KBM-7 (cell line): ENCODE measurements at regions not wholly inside any gene's neighbourhood (a gene's known extent, or its start where the extent isn't known, plus 50 kb on each side); places are given as distances from the start of the nearest gene placed in this dataset.

Experiments
- DNase-seq: peaks from one replicate; pipeline ENCODE4 v3.0.0-alpha.2; 2015
- in situ Hi-C: fragments of 300-500 bp; cut with MboI; formaldehyde crosslinking; loops from 2 replicates; pipeline ENCODE4 v1.14.3; 2020; ENCODE audit warnings: low sequenced_read_pairs, low pct_unique_long_range_greater_than_20kb, mixed read lengths

- in situ Hi-C loops, result no loop called here
- DNase-seq, result no peak
These were observed 1360.1 kb upstream of the CELF2 start for GRCh38 chr10:9657530-9657929.

GRCh38 chr10:9668411-9668810 lies 1349.3 kb upstream of the CELF2 start:
- no peak for DNase-seq
- in situ Hi-C loops, result no loop called here

- in situ Hi-C loops, result no loop called here
- no peak for DNase-seq
These were observed 1346.8 kb upstream of the CELF2 start for GRCh38 chr10:9670911-9671310.

DNA sequence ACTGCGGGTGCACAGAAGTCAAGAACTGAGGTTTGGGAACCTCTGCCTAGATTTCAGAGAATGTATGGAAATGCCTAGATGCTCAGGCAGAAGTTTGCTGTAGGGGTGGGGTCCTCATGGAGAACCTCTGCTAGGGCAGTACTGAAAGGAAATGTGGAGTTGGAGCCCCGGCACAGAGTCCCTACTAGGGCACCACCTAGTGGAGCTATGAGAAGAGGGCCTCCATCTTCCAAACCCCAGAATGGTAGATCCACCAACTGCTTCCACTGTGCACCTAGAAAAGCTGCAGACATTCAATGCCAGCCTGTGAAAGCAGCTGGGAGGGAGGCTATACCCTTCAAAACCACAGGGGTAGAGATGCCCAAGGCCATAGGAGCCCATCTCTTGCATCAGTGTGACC lies 1336.0 kb upstream of the CELF2 start:
- peak; percentile 6 for DNase-seq

DNA sequence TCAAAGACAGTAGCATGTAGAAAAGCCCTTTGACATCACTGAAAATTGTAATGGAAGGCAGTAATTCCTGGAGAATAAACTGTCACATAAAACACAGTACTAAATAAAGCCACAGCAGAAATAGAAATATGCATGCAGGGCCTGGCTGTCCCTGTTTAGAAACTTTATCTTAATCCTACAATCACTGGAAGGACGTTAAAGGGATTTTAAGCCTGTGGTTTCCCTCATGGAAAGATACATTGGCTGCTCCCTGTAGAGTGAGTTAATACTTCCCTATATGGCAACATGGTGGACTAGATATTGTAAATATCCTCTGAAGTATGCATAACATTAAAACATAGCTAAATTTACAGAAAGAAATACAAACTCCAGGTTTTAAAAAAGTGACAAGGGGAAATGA lies 1334.9 kb upstream of the CELF2 start:
- DNase-seq, result no peak
- in situ Hi-C loops, result no loop called here

More for the DNA sequence above, 1336.0 kb upstream of the CELF2 start:
- in situ Hi-C loops, result no loop called here

DNA sequence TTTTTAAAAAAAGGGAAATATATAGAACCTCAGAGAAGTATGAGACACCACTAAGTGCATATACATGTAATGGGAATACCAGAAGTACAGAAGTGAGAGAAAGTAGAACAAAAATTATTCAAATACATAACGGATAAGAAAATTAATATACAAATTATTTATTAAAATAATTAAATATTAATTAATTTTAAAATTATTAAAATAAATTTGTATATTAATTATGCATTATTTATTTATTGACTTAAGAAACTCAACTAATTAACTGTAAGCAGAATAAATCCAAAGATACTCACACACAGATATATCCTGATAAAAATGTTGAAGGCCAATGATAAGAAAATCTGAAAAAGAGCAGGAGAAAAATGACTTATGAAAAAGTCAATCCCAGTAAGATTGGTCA lies 1333.5 kb upstream of the CELF2 start:
- in situ Hi-C loops, result no loop called here
- no peak for DNase-seq

- in situ Hi-C loops, result no loop called here
- no peak for DNase-seq
These were observed 1332.1 kb upstream of the CELF2 start for GRCh38 chr10:9685596-9685995.

GRCh38 chr10:9688711-9689110 lies 1329.0 kb upstream of the CELF2 start:
- no peak for DNase-seq
- in situ Hi-C loops, result no loop called here

DNA sequence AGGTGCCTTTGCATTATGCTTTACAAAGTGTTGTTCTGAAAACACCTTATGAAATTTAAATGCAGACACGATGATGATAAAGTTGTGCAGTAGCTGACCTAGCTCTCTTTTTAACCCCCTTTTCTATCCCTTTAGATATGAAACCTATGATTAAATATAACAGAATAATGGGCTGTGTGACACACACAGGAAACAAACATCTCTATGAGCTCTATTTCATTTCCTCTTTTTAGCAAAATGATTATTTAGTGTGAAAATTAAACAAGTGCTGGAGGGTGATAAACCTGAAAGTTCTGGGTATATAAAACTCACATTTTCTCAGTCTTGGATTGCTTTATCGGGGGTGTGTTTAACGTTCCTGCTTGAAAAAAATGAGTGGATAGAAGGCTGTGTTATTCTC lies 1310.5 kb upstream of the CELF2 start:
- no peak for DNase-seq
- in situ Hi-C loops, result no loop called here

- DNase-seq, result no peak
- in situ Hi-C loops, result no loop called here
These were observed 1307.8 kb upstream of the CELF2 start for GRCh38 chr10:9709849-9710248.

GRCh38 chr10:9712393-9712792 lies 1305.3 kb upstream of the CELF2 start:
- in situ Hi-C loops, result no loop called here
- no peak for DNase-seq

- no peak for DNase-seq
- in situ Hi-C loops, result no loop called here
These were observed 1298.4 kb upstream of the CELF2 start for GRCh38 chr10:9719246-9719645.

DNA sequence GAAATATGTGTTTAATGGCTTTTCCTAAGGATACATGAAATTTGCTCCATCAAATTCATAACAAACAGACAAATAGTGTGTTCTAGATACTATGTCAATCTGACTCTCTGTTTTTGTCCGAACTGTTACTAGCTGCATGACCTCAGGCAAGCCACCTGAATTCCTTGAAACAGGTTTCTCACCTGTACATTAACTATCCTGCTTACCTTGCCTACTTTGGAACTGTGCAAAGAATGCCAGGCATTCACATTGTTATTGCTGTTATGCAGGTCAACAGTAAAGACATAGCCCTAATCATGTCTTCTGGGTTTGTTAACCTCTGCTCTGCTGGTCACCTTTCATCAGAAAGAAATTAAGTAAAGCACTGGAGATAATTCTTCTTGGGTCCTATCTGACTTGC lies 1283.9 kb upstream of the CELF2 start:
- in situ Hi-C loops, result no loop called here
- DNase-seq, result no peak

DNA sequence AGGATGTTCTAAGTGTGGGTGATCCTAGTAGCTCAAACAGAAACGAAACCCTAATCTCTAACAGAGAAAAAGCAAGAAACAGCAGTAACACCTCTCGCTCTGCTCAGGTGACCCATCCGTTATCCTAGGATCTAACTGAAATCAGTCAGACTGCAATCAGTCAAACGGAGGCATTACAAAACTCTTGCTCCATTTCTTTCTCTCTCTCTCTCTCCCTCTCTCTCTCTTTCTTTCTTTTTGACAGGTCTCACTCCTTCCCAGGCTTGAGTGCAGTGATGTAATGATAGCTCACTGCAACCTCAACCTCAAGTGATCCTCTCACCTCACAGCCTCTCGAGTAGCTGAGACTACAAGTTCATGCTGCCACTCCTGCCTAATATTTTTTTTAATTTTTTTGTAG lies 1283.5 kb upstream of the CELF2 start:
- no peak for DNase-seq
- in situ Hi-C loops, result no loop called here

DNA sequence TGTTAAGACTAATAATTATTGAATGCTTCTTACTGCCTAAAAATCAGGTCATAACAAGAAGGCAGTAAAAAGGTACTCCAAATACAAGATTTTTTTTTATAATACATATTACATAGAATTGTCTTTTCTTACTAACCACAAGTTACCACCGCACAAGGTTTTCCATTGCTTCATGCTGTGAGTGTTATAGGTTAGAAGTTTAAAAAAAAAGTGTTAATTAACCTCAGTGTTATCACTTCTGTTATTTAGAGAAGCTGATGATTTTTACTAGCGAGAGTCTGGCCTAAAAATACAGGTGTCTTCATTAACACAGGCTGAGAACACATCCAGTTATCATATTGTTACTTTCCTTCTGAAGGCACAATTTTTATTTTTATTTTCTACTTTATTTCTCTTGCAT lies 1281.9 kb upstream of the CELF2 start:
- no peak for DNase-seq
- in situ Hi-C loops, result no loop called here

GRCh38 chr10:9743639-9744038 lies 1274.0 kb upstream of the CELF2 start:
- in situ Hi-C loops, result no loop called here
- DNase-seq, result no peak

- in situ Hi-C loops, result no loop called here
- DNase-seq, result no peak
These were observed 1272.5 kb upstream of the CELF2 start for GRCh38 chr10:9745158-9745557.

DNA sequence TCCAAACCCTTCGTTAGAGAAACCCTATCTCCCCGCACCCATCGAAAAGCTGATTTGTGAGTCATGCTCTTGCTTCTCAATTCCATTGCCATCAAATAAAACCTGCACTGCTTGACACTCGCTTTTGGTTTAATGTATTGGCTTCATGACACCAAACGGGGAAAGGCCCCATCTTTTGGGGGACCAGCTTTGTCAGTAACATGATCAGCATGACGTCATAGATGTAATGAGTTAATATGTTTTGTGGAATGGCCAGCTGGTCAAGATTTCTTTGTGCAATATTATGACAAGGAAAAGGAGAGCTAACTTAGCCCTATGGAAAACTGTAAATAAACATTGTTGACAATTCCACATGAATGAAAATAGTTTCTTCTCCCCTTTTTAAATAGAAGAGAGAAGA lies 1260.5 kb upstream of the CELF2 start:
- in situ Hi-C loops, result no loop called here
- DNase-seq, result no peak

- in situ Hi-C loops, result no loop called here
- DNase-seq, result no peak
These were observed 1258.1 kb upstream of the CELF2 start for GRCh38 chr10:9759596-9759995.

DNA sequence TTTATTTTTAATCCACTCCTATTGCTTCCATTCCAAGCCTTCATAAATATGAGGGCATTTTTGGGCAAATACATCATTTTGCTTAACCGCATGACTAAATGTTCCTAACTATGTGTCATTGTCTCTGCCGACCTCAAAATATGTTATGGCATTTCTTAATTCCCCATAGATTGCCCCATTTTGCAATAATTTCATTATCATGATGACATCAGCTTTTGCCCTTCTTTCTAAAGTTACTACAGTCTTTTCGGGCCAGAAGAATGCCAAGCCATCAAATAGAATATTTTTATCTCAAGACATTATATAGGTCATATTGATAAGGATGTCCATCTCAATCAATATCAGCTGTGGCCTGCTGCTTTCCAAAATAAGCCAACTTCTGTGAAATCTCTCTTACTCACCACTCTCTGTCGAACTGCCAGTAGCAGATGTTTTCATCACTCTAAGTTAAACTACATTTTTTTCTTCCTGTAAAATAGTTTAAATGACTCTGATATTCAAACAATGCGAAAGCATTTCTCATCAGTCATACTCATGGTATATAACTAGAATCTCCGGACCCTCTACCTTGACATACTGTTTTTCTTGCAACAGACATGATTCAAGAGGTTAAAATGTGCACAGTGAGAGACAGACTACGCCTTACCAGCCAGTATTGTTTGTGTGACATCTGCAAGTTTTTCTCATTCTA lies 1254.6 kb upstream of the CELF2 start:
- no peak for DNase-seq
- in situ Hi-C loops, result no loop called here

DNA sequence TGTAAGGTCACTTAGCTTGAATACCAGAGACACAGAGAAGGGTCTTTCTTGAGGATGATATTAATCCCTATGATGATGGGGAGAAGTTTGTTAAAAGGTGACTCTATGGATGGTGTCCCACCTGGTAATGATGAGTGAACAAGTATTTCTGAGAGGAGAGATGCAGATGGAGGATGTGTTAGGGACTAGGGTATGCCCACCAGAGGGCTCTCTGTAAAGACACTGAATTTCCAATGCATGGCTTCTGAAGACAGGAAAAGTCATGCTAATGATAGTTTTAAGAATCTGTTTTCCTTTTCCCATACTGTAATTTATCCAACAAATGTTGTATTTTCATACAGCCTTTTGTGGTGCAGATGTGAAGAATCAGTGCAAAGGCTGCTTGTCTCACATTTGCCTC lies 1250.9 kb upstream of the CELF2 start:
- no peak for DNase-seq
- in situ Hi-C loops, result no loop called here

- DNase-seq, result no peak
- in situ Hi-C loops, result no loop called here
These were observed 1236.0 kb upstream of the CELF2 start for GRCh38 chr10:9781666-9782065.
